ENCODE measurements at regions not wholly inside any gene's neighbourhood (a gene's known extent, or its start where the extent isn't known, plus 50 kb on each side); places are given as distances from the start of the nearest gene placed in this dataset.

- no peak for TF ChIP-seq CTCF (IDR thresholded peaks at IDR 0.05)
- no peak for TF ChIP-seq EZH2 (IDR thresholded peaks at IDR 0.05; ENCODE audit: borderline replicate concordance, insufficient read depth, low read depth, low read length, poor library complexity, severe bottlenecking)
Observed at GRCh38 chrX:118178450-118178849, 61.8 kb upstream of the KLHL13 start.

Data from B cell (primary cell).